ENCODE measurements at regions not wholly inside any gene's neighbourhood (a gene's known extent, or its start where the extent isn't known, plus 50 kb on each side); places are given as distances from the start of the nearest gene placed in this dataset.

GRCh38 chr10:83657487-83657886, 481.8 kb upstream of the GHITM start:
- no peak overlapping the region for H2AFZ ChIP-seq (ENCODE audit: low read length)
- no peaks in the 10 kb centered on the region for H3K79me2 ChIP-seq (ENCODE audit: low read length)
- no peaks in the 10 kb centered on the region for H3K9me2 ChIP-seq (replicated peaks; ENCODE audit: low read length)
- H3K9me3 ChIP-seq (ENCODE audit: low read length): no peaks in the 10 kb centered on the region
- no peak overlapping the region for H3K4me3 ChIP-seq (ENCODE audit: low read length)
- no peaks in the 10 kb centered on the region for H3K4me1 ChIP-seq (ENCODE audit: insufficient read depth, low read length)
- H4K20me1 ChIP-seq (ENCODE audit: low read length): no peaks in the 10 kb centered on the region
- H3K9ac ChIP-seq (ENCODE audit: low read length): no peak overlapping the region
- intact Hi-C loops (cut with micrococcal nuclease): no loop called here
- no peak for ATAC-seq
- no peaks in the 10 kb centered on the region for H3K36me3 ChIP-seq (ENCODE audit: low read depth, low read length)
- no peak for DNase-seq
- H3K27me3 ChIP-seq (ENCODE audit: low read length): no peaks in the 10 kb centered on the region
- POLR2A ChIA-PET (ENCODE audit: unreplicated experiment): no interaction called here
- H3F3A ChIP-seq (ENCODE audit: low read length, unreplicated experiment): no peaks in the 10 kb centered on the region
- CTCF ChIA-PET: no interaction called here
- no peak for TF ChIP-seq EZH2phosphoT487 (IDR thresholded peaks at IDR 0.05; ENCODE audit: borderline replicate concordance, low read length)
- TF ChIP-seq, protein P1, sequence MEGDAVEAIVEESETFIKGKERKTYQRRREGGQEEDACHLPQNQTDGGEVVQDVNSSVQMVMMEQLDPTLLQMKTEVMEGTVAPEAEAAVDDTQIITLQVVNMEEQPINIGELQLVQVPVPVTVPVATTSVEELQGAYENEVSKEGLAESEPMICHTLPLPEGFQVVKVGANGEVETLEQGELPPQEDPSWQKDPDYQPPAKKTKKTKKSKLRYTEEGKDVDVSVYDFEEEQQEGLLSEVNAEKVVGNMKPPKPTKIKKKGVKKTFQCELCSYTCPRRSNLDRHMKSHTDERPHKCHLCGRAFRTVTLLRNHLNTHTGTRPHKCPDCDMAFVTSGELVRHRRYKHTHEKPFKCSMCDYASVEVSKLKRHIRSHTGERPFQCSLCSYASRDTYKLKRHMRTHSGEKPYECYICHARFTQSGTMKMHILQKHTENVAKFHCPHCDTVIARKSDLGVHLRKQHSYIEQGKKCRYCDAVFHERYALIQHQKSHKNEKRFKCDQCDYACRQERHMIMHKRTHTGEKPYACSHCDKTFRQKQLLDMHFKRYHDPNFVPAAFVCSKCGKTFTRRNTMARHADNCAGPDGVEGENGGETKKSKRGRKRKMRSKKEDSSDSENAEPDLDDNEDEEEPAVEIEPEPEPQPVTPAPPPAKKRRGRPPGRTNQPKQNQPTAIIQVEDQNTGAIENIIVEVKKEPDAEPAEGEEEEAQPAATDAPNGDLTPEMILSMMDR (conservative IDR thresholded peaks at IDR 0.05; ENCODE audit: low read depth, low read length): no peak
- H3K4me2 ChIP-seq (ENCODE audit: low read length): no peak overlapping the region
- H3K27ac ChIP-seq (ENCODE audit: low read length): no peak overlapping the region
- BruUV-seq (replicated peaks): no TSS peak

GRCh38 chr10:83663918-83664317, 475.4 kb upstream of the GHITM start:
- ATAC-seq (no peak), DNase-seq (no peak)
- H3K4me3 ChIP-seq (ENCODE audit: low read length): no peak overlapping the region
- H3K36me3 ChIP-seq (ENCODE audit: low read depth, low read length): no peaks in the 10 kb centered on the region
- no peaks in the 10 kb centered on the region for H3K9me2 ChIP-seq (replicated peaks; ENCODE audit: low read length)
- no peaks in the 10 kb centered on the region for H3K9me3 ChIP-seq (ENCODE audit: low read length)
- no peaks in the 10 kb centered on the region for H4K20me1 ChIP-seq (ENCODE audit: low read length)
- intact Hi-C loops (cut with micrococcal nuclease): no loop called here
- ChIA-PET POLR2A (ENCODE audit: unreplicated experiment) (no interaction called here), CTCF (no interaction called here)
- H3F3A ChIP-seq (ENCODE audit: low read length, unreplicated experiment): no peaks in the 10 kb centered on the region
- H3K27ac ChIP-seq (ENCODE audit: low read length): no peak overlapping the region
- no peak overlapping the region for H2AFZ ChIP-seq (ENCODE audit: low read length)
- H3K79me2 ChIP-seq (ENCODE audit: low read length): no peaks in the 10 kb centered on the region
- BruUV-seq (replicated peaks): no TSS peak
- H3K4me1 ChIP-seq (ENCODE audit: insufficient read depth, low read length): no peaks in the 10 kb centered on the region
- no peak for TF ChIP-seq EZH2 (IDR thresholded peaks at IDR 0.05; ENCODE audit: low read length, unreplicated experiment)
- no peak for TF ChIP-seq EZH2phosphoT487 (IDR thresholded peaks at IDR 0.05; ENCODE audit: borderline replicate concordance, low read length)
- TF ChIP-seq, protein P1 (conservative IDR thresholded peaks at IDR 0.05; ENCODE audit: low read depth, low read length): no peak
- no peaks in the 10 kb centered on the region for H3K27me3 ChIP-seq (ENCODE audit: low read length)
- H3K9ac ChIP-seq (ENCODE audit: low read length): no peak overlapping the region
- no peak overlapping the region for H3K4me2 ChIP-seq (ENCODE audit: low read length)

DNA sequence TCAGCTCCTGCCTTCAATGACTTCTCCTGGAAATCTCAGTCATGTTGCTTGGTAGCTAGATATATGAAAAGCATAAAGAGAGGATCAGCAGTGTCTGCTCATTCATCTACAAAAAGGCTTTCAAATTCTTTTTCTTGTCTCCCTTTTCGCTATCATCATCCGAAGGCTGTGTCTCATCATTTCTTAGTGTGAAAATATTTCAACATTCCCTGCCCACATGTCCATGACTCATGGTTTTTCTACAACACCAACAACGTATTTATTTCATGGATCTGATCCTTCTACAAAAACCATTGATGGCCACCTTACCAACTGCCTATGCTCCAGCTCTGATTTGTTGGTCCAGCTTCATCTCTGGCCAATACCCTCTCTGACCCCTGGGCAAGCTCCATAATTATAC, 472.5 kb upstream of the GHITM start:
- intact Hi-C loops (cut with micrococcal nuclease): no loop called here
- Histone ChIP-seq H3K4me2 (ENCODE audit: low read length) (no peak overlapping the region), H3F3A (ENCODE audit: low read length, unreplicated experiment) (no peaks in the 10 kb centered on the region), H3K27ac (ENCODE audit: low read length) (no peak overlapping the region), H3K9me3 (ENCODE audit: low read length) (no peaks in the 10 kb centered on the region), H3K4me1 (ENCODE audit: insufficient read depth, low read length) (no peaks in the 10 kb centered on the region), H4K20me1 (ENCODE audit: low read length) (no peaks in the 10 kb centered on the region), H3K27me3 (ENCODE audit: low read length) (no peaks in the 10 kb centered on the region), H3K4me3 (ENCODE audit: low read length) (no peak overlapping the region), H3K9ac (ENCODE audit: low read length) (no peak overlapping the region), H3K36me3 (ENCODE audit: low read depth, low read length) (no peaks in the 10 kb centered on the region), H2AFZ (ENCODE audit: low read length) (no peak overlapping the region), H3K79me2 (ENCODE audit: low read length) (no peaks in the 10 kb centered on the region), H3K9me2 (replicated peaks; ENCODE audit: low read length) (no peaks in the 10 kb centered on the region)
- ATAC-seq: no peak
- no peak for DNase-seq
- ChIA-PET CTCF (no interaction called here), POLR2A (ENCODE audit: unreplicated experiment) (no interaction called here)
- no TSS peak for BruUV-seq (replicated peaks)
- TF ChIP-seq, protein P1 (conservative IDR thresholded peaks at IDR 0.05; ENCODE audit: low read depth, low read length): no peak
- TF ChIP-seq EZH2phosphoT487 (IDR thresholded peaks at IDR 0.05; ENCODE audit: borderline replicate concordance, low read length): no peak
- no peak for TF ChIP-seq EZH2 (IDR thresholded peaks at IDR 0.05; ENCODE audit: low read length, unreplicated experiment)

Measured in PC-3 (cell line).